ENCODE measurements at regions not wholly inside any gene's neighbourhood (a gene's known extent, or its start where the extent isn't known, plus 50 kb on each side); places are given as distances from the start of the nearest gene placed in this dataset.
"Not testable (repeated sequence)": the region's sequence is repeated elsewhere in the genome, so short reads cannot be mapped to it uniquely, and the experiment has no call there.

DNA sequence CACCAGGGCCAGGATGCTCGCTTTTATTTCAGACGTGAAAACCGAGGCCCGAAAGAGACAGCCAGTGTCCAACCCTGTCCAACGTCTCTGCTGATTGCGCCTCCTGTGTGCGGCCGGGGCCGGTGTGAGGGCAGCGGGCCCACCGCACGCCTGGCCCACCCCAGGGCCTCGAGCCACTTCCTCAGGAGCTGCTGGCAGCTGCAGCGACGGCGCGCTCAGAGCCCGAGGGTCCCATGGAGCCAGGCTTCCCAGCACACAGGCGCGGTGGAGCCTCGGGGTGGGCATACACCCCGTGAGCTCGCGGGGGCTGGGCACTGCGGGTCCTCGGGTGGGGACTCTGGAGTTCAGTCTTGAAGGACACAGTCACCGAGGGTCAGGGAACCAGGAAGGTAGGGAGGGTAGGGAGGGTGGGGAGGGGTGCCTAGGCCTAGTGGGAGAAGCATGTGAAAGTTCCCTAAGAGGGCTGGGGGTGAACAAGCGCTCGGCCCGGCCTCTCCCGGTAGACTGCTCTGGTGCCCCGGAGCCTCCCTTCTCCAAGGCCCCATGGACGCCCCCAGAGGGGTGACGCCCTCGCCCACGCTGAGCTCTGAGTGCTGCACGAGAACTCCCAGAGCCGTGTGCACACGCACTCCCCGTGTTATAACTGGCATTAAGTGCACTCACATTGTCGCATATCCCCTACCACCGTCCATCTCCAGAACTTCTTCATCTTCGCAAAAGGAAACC lies 1547.2 kb downstream of the RPIA start:
- TF ChIP-seq POLR2AphosphoS5, EP300, POLR2A (IDR thresholded peaks at IDR 0.05): not testable (repeated sequence)
- TF ChIP-seq, protein P1, sequence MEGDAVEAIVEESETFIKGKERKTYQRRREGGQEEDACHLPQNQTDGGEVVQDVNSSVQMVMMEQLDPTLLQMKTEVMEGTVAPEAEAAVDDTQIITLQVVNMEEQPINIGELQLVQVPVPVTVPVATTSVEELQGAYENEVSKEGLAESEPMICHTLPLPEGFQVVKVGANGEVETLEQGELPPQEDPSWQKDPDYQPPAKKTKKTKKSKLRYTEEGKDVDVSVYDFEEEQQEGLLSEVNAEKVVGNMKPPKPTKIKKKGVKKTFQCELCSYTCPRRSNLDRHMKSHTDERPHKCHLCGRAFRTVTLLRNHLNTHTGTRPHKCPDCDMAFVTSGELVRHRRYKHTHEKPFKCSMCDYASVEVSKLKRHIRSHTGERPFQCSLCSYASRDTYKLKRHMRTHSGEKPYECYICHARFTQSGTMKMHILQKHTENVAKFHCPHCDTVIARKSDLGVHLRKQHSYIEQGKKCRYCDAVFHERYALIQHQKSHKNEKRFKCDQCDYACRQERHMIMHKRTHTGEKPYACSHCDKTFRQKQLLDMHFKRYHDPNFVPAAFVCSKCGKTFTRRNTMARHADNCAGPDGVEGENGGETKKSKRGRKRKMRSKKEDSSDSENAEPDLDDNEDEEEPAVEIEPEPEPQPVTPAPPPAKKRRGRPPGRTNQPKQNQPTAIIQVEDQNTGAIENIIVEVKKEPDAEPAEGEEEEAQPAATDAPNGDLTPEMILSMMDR (IDR thresholded peaks at IDR 0.05), result not testable (repeated sequence)

Measured in gastroesophageal sphincter (tissue), 3 donors.